PC-3 (cell line): ENCODE measurements at regions not wholly inside any gene's neighbourhood (a gene's known extent, or its start where the extent isn't known, plus 50 kb on each side); places are given as distances from the start of the nearest gene placed in this dataset.

ENCODE experiments used
- EZH2 ChIP-seq: fragments of 300-600 bp; sonication (generic); IDR thresholded peaks from one replicate; pipeline ENCODE4 v1.6.1; 2017; ENCODE audit warnings: antibody characterized with exemption, mild to moderate bottlenecking, low read length; ENCODE audit not compliant: unreplicated experiment
- EZH2phosphoT487 ChIP-seq: fragments of 300-600 bp; sonication (generic); IDR thresholded peaks from 2 replicates; pipeline ENCODE4 v1.6.1; 2018; ENCODE audit warnings: mild to moderate bottlenecking, antibody characterized with exemption, low read length, borderline replicate concordance
- TF ChIP-seq, protein P1 (sequence below): fragments of 300-600 bp; sonication (generic); conservative IDR thresholded peaks from 2 replicates; pipeline ENCODE4 v1.5.1; 2017; ENCODE audit warnings: antibody characterized with exemption, low read depth, mild to moderate bottlenecking, low read length

GRCh38 chr18:77520767-77521166 is 271.1 kb downstream of the GALR1 start:
- TF ChIP-seq, protein P1, sequence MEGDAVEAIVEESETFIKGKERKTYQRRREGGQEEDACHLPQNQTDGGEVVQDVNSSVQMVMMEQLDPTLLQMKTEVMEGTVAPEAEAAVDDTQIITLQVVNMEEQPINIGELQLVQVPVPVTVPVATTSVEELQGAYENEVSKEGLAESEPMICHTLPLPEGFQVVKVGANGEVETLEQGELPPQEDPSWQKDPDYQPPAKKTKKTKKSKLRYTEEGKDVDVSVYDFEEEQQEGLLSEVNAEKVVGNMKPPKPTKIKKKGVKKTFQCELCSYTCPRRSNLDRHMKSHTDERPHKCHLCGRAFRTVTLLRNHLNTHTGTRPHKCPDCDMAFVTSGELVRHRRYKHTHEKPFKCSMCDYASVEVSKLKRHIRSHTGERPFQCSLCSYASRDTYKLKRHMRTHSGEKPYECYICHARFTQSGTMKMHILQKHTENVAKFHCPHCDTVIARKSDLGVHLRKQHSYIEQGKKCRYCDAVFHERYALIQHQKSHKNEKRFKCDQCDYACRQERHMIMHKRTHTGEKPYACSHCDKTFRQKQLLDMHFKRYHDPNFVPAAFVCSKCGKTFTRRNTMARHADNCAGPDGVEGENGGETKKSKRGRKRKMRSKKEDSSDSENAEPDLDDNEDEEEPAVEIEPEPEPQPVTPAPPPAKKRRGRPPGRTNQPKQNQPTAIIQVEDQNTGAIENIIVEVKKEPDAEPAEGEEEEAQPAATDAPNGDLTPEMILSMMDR, result no peak
- no peak for TF ChIP-seq EZH2
- no peak for TF ChIP-seq EZH2phosphoT487
